ENCODE measurements at regions not wholly inside any gene's neighbourhood (a gene's known extent, or its start where the extent isn't known, plus 50 kb on each side); places are given as distances from the start of the nearest gene placed in this dataset.

DNA sequence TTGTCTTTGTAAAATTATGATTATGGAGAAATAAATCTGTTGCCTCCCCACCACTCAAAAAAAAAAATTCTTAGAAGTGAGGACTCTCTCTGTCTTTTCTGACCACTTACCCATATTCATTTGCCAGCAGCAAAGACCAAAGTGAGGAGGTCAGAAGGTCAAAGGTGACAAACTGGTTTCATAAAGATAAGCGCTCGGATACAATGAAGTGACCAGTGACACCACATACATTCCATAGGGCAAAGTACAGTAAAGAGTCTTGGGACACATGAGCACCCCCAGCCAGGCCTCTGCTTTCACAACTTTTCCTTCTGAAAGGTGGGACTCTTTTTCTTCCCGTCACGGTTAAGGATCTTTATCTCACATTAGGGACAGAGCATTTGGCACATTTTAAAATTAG lies 75.9 kb upstream of the TCF4 start:
- H3K36me3 ChIP-seq (replicated peaks; ENCODE audit: insufficient read depth, low read length): no peaks in the 10 kb centered on the region
- no peaks in the 10 kb centered on the region for H3K27me3 ChIP-seq (replicated peaks; ENCODE audit: insufficient read depth, low read length)
- H3K9me3 ChIP-seq (replicated peaks; ENCODE audit: insufficient read depth, low read length): no peaks in the 10 kb centered on the region
- H3K4me2 ChIP-seq (ENCODE audit: low read depth, low read length): no peak overlapping the region
- H3K4me1 ChIP-seq (ENCODE audit: low read length): no peaks in the 10 kb centered on the region
- TF ChIP-seq, protein P1, sequence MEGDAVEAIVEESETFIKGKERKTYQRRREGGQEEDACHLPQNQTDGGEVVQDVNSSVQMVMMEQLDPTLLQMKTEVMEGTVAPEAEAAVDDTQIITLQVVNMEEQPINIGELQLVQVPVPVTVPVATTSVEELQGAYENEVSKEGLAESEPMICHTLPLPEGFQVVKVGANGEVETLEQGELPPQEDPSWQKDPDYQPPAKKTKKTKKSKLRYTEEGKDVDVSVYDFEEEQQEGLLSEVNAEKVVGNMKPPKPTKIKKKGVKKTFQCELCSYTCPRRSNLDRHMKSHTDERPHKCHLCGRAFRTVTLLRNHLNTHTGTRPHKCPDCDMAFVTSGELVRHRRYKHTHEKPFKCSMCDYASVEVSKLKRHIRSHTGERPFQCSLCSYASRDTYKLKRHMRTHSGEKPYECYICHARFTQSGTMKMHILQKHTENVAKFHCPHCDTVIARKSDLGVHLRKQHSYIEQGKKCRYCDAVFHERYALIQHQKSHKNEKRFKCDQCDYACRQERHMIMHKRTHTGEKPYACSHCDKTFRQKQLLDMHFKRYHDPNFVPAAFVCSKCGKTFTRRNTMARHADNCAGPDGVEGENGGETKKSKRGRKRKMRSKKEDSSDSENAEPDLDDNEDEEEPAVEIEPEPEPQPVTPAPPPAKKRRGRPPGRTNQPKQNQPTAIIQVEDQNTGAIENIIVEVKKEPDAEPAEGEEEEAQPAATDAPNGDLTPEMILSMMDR (IDR thresholded peaks at IDR 0.05; ENCODE audit: low read length): no peak
- TF ChIP-seq EZH2 (optimal IDR thresholded peaks at IDR 0.05; ENCODE audit: low read depth, low read length) (no peak), EZH2phosphoT487 (IDR thresholded peaks at IDR 0.05; ENCODE audit: low read length) (no peak)
- no peaks in the 10 kb centered on the region for H3K9me2 ChIP-seq (replicated peaks; ENCODE audit: insufficient read depth, low read length)
- no peak overlapping the region for H3K27ac ChIP-seq (ENCODE audit: low read length)
- no peaks in the 10 kb centered on the region for H3K79me2 ChIP-seq (ENCODE audit: low read length)
- no peak for DNase-seq
- no peak overlapping the region for H3K9ac ChIP-seq (ENCODE audit: low read length)
- H2AFZ ChIP-seq (ENCODE audit: low read length): no peak overlapping the region
- H3F3A ChIP-seq (ENCODE audit: insufficient read depth, low read length): no peaks in the 10 kb centered on the region
- H4K20me1 ChIP-seq (ENCODE audit: insufficient read depth, low read length): no peaks in the 10 kb centered on the region
- H3K4me3 ChIP-seq (ENCODE audit: low read length): no peak overlapping the region

DNA sequence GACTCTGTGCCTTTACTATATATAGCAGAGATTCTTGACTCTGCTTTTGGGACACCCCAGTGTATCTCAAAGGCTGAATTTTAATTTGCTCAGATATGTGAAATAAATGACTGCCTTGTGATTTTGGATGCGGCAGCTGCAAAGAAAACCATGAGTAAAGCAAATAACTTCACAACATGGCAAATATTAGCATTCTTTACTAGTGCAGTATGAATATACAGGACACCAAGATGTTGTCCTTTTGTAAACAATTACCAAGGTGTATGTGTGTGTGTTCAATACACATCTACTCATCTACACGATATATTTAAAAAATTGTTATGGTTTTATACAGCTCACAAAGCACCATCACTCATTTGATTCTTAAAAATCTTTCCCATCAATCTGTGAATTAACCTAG lies 70.6 kb upstream of the TCF4 start:
- no peak overlapping the region for H3K9ac ChIP-seq (ENCODE audit: low read length)
- no peaks in the 10 kb centered on the region for H3K79me2 ChIP-seq (ENCODE audit: low read length)
- no peak overlapping the region for H3K4me3 ChIP-seq (ENCODE audit: low read length)
- H3K27ac ChIP-seq (ENCODE audit: low read length): no peak overlapping the region
- H3K36me3 ChIP-seq (replicated peaks; ENCODE audit: insufficient read depth, low read length): no peaks in the 10 kb centered on the region
- TF ChIP-seq EZH2phosphoT487 (IDR thresholded peaks at IDR 0.05; ENCODE audit: low read length): no peak
- TF ChIP-seq, protein P1 (IDR thresholded peaks at IDR 0.05; ENCODE audit: low read length): no peak
- no peak for TF ChIP-seq EZH2 (optimal IDR thresholded peaks at IDR 0.05; ENCODE audit: low read depth, low read length)
- H2AFZ ChIP-seq (ENCODE audit: low read length): no peak overlapping the region
- no peaks in the 10 kb centered on the region for H3K9me3 ChIP-seq (replicated peaks; ENCODE audit: insufficient read depth, low read length)
- DNase-seq: no peak
- H4K20me1 ChIP-seq (ENCODE audit: insufficient read depth, low read length): no peaks in the 10 kb centered on the region
- H3K4me1 ChIP-seq (ENCODE audit: low read length): no peaks in the 10 kb centered on the region
- H3K4me2 ChIP-seq (ENCODE audit: low read depth, low read length): no peak overlapping the region
- H3F3A ChIP-seq (ENCODE audit: insufficient read depth, low read length): no peaks in the 10 kb centered on the region
- H3K27me3 ChIP-seq (replicated peaks; ENCODE audit: insufficient read depth, low read length): no peaks in the 10 kb centered on the region
- H3K9me2 ChIP-seq (replicated peaks; ENCODE audit: insufficient read depth, low read length): no peaks in the 10 kb centered on the region

DNA sequence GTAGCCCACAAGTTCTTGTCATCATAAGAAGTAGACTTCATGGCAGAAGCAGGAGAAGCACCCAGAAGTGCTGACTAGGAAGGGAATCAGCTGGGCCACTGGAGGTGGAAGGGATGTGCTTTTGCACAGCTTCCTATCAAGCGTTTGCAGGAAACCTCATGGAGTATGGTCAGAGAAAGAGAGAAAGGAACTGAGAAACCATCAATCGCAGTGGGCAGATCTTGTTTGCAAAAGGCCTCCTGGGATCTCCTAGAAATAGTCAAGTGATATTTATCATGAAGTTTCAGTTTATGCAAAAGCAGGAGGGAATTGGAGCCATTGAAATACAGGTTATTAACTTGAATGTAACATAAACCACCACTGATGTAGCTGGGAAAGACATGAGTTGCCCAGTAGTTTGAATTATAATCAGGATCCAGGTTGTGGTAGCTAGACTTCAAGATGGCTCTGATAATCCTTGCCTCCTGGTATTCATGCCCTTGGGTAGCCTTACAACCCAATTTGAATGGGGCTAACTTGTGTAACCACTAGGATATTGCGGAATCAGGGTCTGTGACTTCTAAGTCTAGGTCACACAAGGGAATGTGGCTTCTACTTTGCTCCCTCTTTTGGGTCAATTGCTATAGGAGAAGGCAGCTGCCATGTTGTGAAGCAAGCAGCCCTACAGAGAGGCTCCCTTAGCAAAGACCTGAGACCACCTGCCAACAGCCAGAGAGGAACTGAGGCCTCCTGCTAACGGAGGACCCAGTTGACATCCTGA lies 69.8 kb upstream of the TCF4 start:
- Histone ChIP-seq H2AFZ (ENCODE audit: low read length) (no peak overlapping the region), H3K27me3 (replicated peaks; ENCODE audit: insufficient read depth, low read length) (no peaks in the 10 kb centered on the region), H3F3A (ENCODE audit: insufficient read depth, low read length) (no peaks in the 10 kb centered on the region), H3K27ac (ENCODE audit: low read length) (no peak overlapping the region), H3K4me2 (ENCODE audit: low read depth, low read length) (no peak overlapping the region), H3K9me2 (replicated peaks; ENCODE audit: insufficient read depth, low read length) (no peaks in the 10 kb centered on the region), H3K79me2 (ENCODE audit: low read length) (no peaks in the 10 kb centered on the region), H3K9me3 (replicated peaks; ENCODE audit: insufficient read depth, low read length) (no peaks in the 10 kb centered on the region), H3K4me1 (ENCODE audit: low read length) (no peaks in the 10 kb centered on the region), H3K4me3 (ENCODE audit: low read length) (no peak overlapping the region), H4K20me1 (ENCODE audit: insufficient read depth, low read length) (no peaks in the 10 kb centered on the region), H3K36me3 (replicated peaks; ENCODE audit: insufficient read depth, low read length) (no peaks in the 10 kb centered on the region), H3K9ac (ENCODE audit: low read length) (no peak overlapping the region)
- TF ChIP-seq EZH2phosphoT487 (IDR thresholded peaks at IDR 0.05; ENCODE audit: low read length) (no peak), EZH2 (optimal IDR thresholded peaks at IDR 0.05; ENCODE audit: low read depth, low read length) (no peak)
- TF ChIP-seq, protein P1 (IDR thresholded peaks at IDR 0.05; ENCODE audit: low read length): no peak
- no peak for DNase-seq

Measured in MM.1S (cell line).